Uterus (tissue), 3 donors: ENCODE measurements at regions not wholly inside any gene's neighbourhood (a gene's known extent, or its start where the extent isn't known, plus 50 kb on each side); places are given as distances from the start of the nearest gene placed in this dataset.

Source experiments
- DNase-seq, 2 donors: peaks; one replicate each; pipeline ENCODE4 v3.0.0-alpha.2; 2019 to 2020
- H3K27ac ChIP-seq, 2 donors: fragments of 200-600 bp; sonication (generic); 1 replicate in 1 of 2; 2 replicates in 1 of 2; pipeline ENCODE4 v1.5.1; 2016 to 2018
- H3K27me3 ChIP-seq, 2 donors: fragments of 200-600 bp; sonication (generic); one replicate each; pipeline ENCODE4 v1.5.1; 2018 to 2019; ENCODE audit warnings: control low read depth in 1 of 2
- H3K36me3 ChIP-seq, 2 donors: fragments of 200-600 bp; sonication (generic); one replicate each; pipeline ENCODE4 v1.5.1; 2019; ENCODE audit warnings: control low read depth in 1 of 2
- H3K4me1 ChIP-seq, 2 donors: fragments of 200-600 bp; sonication (generic); one replicate each; pipeline ENCODE4 v1.5.1; 2018 to 2019; ENCODE audit warnings: control low read depth in 1 of 2
- H3K4me3 ChIP-seq, 2 donors: fragments of 200-600 bp; sonication (generic); 1 replicate in 1 of 2; 2 replicates in 1 of 2; pipeline ENCODE4 v1.5.1; 2018 to 2019; ENCODE audit warnings: mild to moderate bottlenecking in 1 of 2
- H3K9me3 ChIP-seq, 2 donors: fragments of 200-600 bp; sonication (generic); one replicate each; pipeline ENCODE4 v1.5.1; 2019; ENCODE audit warnings: control low read depth in 1 of 2
- POLR2A ChIP-seq, 2 donors: fragments of 450-650 bp; IDR thresholded peaks; one replicate each; pipeline ENCODE4 v1.6.1; 2016; ENCODE audit warnings: antibody characterized with exemption in 2 of 2, mild to moderate bottlenecking in 1 of 2, moderate library complexity in 1 of 2
- intact Hi-C: fragments of 100-400 bp; cut with DNase I; formaldehyde crosslinking; loops from one replicate; pipeline ENCODE4 v1.15.1; 2023; ENCODE audit warnings: low total_unique reads
- TF ChIP-seq, protein P1 (sequence below), 4 experiments: fragments of 200-600 bp in 2 of 4; fragments of 450-650 bp in 2 of 4; sonication (generic) in 2 of 4; IDR thresholded peaks; one replicate each; pipeline ENCODE4 v1.5.1; 2016 to 2019; ENCODE audit warnings: antibody characterized with exemption in 4 of 4, mild to moderate bottlenecking in 2 of 4, moderate library complexity in 1 of 4
- donor health status: DM: yes; HTN: yes; CAD: no.

DNA sequence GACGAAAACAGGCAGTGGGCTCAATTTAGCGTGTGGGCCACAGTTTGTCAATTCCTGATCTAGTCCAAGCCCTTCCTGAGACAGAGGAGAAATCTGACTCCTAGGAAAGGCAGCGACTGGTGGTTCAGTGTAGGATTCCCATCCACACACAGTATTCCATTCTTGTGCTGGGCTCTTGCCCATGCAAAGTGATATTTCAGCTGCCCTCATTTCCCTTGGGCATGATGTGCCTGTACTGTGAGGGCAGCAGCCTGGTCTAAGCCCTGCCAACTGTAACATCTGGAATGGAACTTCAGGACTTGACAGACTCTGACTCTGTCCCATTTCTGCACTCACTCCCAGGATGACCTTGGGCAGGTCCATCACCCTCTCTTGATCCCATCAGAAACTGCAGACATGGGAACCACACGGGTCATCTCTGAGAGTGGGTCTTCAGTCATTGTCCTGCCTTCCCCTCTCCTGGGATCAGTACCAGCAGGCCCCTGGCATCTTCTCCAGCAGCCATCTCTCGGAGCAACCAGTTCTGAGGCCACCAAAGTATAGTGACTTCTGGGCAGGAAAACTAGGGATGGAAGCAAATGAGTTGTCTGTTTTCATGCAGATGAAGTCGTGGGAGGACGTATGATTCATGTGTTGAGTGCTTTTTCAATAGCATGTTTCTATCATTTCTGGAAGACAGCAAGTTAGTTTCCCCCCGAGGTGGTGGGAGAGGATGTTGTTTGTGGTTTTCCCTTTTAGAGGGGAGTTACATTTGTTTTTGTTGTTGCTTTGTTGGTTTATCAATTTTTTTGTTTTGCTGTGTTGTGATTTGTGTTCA, 54.2 kb upstream of the BCL2L14 start:
- Histone ChIP-seq H3K9me3 (no peaks in the 10 kb centered on the region), H3K4me1 (no peaks in the 10 kb centered on the region), H3K27ac (no peak overlapping the region), H3K27me3 (no peaks in the 10 kb centered on the region), H3K36me3 (no peaks in the 10 kb centered on the region), H3K4me3 (no peak overlapping the region)
- intact Hi-C loops: no loop called here
- no peak for DNase-seq
- TF ChIP-seq POLR2A (IDR thresholded peaks at IDR 0.05): no peak
- TF ChIP-seq, protein P1, sequence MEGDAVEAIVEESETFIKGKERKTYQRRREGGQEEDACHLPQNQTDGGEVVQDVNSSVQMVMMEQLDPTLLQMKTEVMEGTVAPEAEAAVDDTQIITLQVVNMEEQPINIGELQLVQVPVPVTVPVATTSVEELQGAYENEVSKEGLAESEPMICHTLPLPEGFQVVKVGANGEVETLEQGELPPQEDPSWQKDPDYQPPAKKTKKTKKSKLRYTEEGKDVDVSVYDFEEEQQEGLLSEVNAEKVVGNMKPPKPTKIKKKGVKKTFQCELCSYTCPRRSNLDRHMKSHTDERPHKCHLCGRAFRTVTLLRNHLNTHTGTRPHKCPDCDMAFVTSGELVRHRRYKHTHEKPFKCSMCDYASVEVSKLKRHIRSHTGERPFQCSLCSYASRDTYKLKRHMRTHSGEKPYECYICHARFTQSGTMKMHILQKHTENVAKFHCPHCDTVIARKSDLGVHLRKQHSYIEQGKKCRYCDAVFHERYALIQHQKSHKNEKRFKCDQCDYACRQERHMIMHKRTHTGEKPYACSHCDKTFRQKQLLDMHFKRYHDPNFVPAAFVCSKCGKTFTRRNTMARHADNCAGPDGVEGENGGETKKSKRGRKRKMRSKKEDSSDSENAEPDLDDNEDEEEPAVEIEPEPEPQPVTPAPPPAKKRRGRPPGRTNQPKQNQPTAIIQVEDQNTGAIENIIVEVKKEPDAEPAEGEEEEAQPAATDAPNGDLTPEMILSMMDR (IDR thresholded peaks at IDR 0.05): no peak

DNA sequence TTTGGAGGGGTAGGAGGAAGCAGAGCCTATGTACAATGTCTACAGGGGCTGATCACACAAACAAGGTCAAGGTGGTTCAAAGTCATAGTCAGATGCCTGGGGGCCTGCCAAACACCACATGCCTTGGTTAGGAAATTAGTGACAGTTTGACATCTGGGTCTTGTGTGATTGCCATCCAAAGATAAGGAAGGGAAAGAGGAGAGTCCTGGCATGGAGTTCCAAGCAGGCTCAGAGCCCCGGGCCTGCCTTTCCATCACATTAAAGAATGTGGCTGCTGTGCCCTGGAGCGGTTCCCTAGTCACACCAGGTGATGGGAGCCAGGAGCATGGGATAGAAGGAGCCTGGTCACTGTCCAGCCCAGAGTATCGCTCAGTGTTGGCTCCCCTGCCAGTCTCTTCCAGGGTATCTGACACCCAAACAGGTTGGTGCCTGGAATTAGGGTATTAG, 53.6 kb upstream of the BCL2L14 start:
- intact Hi-C loops: no loop called here
- Histone ChIP-seq H3K4me1 (no peaks in the 10 kb centered on the region), H3K4me3 (no peak overlapping the region), H3K9me3 (no peaks in the 10 kb centered on the region), H3K36me3 (no peaks in the 10 kb centered on the region), H3K27me3 (no peaks in the 10 kb centered on the region), H3K27ac (no peak overlapping the region)
- no peak for DNase-seq
- TF ChIP-seq, protein P1 (IDR thresholded peaks at IDR 0.05): no peak
- no peak for TF ChIP-seq POLR2A (IDR thresholded peaks at IDR 0.05)

DNA sequence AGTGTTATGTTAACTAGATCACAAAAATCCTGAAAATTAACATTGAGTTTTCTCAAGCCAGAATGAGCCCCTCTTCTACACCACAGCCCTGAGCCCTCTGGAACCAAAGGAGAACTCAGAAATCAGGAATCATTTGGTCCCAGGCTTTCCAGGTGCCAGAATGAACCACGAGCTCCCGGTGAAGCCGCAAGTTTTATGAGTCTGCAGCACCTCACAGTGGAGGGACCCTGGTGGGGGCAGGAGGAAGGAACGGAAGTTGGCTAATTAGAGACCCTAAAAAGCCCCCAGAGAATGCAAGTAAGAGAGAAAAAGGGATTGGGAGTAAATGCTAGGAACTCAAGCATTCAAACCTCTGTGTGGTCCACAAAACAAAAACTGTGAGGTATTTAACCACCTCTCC, 52.9 kb upstream of the BCL2L14 start:
- DNase-seq: no peak
- Histone ChIP-seq H3K4me3 (no peak overlapping the region), H3K27ac (no peak overlapping the region), H3K4me1 (no peaks in the 10 kb centered on the region), H3K9me3 (no peaks in the 10 kb centered on the region), H3K36me3 (no peaks in the 10 kb centered on the region), H3K27me3 (no peaks in the 10 kb centered on the region)
- intact Hi-C loops: no loop called here
- TF ChIP-seq POLR2A (IDR thresholded peaks at IDR 0.05): no peak
- TF ChIP-seq, protein P1 (IDR thresholded peaks at IDR 0.05): no peak

DNA sequence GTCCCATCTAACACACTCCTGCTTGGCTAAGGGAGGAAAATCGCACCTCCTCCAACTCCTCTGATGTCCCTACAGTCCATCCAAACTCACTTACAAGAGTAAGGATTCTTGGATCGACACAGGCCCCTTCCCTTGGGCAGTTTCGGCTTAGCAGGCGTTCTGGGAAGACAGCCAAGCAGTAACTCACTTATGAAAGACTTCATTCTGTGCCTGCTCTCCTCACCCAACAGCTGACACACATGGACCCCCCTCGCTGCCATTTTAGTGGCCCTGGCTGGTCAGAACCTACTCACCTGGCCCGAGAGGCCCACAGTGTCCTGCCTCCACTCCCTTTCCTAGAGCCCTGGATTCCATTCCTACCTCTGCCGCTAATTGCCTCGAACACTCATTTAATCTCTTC, 52.3 kb upstream of the BCL2L14 start:
- no peak for DNase-seq
- intact Hi-C loops: no loop called here
- Histone ChIP-seq H3K4me3 (no peak overlapping the region), H3K27ac (no peak overlapping the region), H3K9me3 (no peaks in the 10 kb centered on the region), H3K27me3 (no peaks in the 10 kb centered on the region), H3K36me3 (no peaks in the 10 kb centered on the region), H3K4me1 (no peaks in the 10 kb centered on the region)
- TF ChIP-seq, protein P1 (IDR thresholded peaks at IDR 0.05): no peak
- no peak for TF ChIP-seq POLR2A (IDR thresholded peaks at IDR 0.05)

DNA sequence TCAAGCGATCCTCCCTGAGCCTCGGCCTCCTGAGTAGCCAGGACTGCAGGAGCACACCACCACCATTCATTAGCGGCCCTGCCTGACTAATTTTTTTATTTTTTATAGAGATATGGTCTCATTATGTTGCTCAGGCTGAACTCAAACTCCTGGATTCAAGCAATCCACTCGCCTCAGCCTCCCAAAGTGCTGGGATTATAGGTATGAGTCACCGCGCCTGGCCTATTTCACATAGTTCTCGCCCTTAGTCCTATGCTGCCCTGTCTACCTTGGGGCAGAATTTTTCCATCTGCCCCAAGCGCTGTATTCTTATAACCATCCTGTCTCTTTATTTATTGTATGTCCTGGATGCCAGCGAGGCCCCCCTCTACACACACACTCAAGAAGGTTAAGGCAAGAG, 50.9 kb upstream of the BCL2L14 start:
- no peak for DNase-seq
- Histone ChIP-seq H3K36me3 (no peaks in the 10 kb centered on the region), H3K9me3 (no peaks in the 10 kb centered on the region), H3K27me3 (no peaks in the 10 kb centered on the region), H3K4me1 (no peaks in the 10 kb centered on the region), H3K4me3 (no peak overlapping the region), H3K27ac (no peak overlapping the region)
- TF ChIP-seq, protein P1 (IDR thresholded peaks at IDR 0.05): no peak
- no peak for TF ChIP-seq POLR2A (IDR thresholded peaks at IDR 0.05)
- intact Hi-C loops: no loop called here
